IMR-90 (cell line): ENCODE measurements at regions not wholly inside any gene's neighbourhood (a gene's known extent, or its start where the extent isn't known, plus 50 kb on each side); places are given as distances from the start of the nearest gene placed in this dataset.

Experiments used
- BHLHE40 ChIP-seq: fragments of 150-350 bp; IDR thresholded peaks from 2 replicates; pipeline ENCODE4 v1.6.1; 2016; ENCODE audit warnings: mild to moderate bottlenecking, low read depth, low read length
- CEBPB ChIP-seq: IDR thresholded peaks from 2 replicates; pipeline ENCODE4 v1.6.1; 2012; ENCODE audit warnings: low read depth, low read length, improper control_type of control experiment
- FOS ChIP-seq: fragments of 150-350 bp; IDR thresholded peaks from 2 replicates; pipeline ENCODE4 v1.6.1; 2016; ENCODE audit warnings: low read depth, low read length
- MAFK ChIP-seq: IDR thresholded peaks from 2 replicates; pipeline ENCODE4 v1.6.1; 2012; ENCODE audit warnings: low read depth, low read length, improper control_type of control experiment
- POLR2A ChIP-seq: IDR thresholded peaks from 2 replicates; pipeline ENCODE4 v1.6.1; 2012; ENCODE audit warnings: mild to moderate bottlenecking, low read depth, low read length
- RCOR1 ChIP-seq: IDR thresholded peaks from 2 replicates; pipeline ENCODE4 v1.6.1; 2012; ENCODE audit warnings: mild to moderate bottlenecking, low read length, improper control_type of control experiment; ENCODE audit not compliant: insufficient replicate concordance
- TF ChIP-seq, protein P1 (sequence below): conservative IDR thresholded peaks from 2 replicates; pipeline ENCODE4 v1.5.1; 2012; ENCODE audit warnings: mild to moderate bottlenecking, low read depth, low read length, improper control_type of control experiment
- TF ChIP-seq, protein P2 (sequence below): fragments of 150-350 bp; IDR thresholded peaks from 2 replicates; pipeline ENCODE4 v1.6.1; 2017; ENCODE audit warnings: mild to moderate bottlenecking, antibody characterized with exemption, low read length, low read depth

DNA sequence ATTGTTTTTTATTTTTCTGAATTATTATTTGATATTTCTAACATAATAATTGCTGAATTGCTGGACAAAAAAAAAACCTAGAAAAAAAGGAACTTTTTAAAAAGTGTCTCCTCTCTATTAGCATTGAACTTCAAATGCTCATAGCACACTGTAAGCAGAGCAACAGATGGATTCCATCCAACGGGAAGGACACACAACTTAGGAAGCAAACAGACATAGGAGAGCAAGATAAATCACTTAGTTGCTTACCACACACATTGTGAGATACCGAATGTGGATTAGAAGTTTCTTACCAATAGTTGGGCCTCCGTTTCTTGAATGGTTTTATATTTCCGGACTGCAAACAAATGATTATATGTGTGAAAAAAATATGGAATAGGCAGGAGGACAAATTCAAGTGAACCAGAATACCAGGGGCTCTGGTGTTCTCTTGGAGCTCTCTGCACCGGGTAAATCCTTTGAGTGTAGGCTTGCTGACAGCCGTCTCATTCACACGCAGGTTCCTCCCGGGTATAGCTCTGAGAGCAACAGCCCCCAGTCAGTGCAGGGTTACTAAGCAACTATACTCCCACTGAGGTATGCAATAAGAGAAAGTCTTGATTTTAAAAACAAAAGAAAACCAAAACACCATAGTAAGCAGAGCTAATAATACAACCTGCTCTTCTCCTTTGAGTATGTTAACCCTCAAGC is 217.6 kb downstream of the TMEM167A start:
- TF ChIP-seq, protein P1, sequence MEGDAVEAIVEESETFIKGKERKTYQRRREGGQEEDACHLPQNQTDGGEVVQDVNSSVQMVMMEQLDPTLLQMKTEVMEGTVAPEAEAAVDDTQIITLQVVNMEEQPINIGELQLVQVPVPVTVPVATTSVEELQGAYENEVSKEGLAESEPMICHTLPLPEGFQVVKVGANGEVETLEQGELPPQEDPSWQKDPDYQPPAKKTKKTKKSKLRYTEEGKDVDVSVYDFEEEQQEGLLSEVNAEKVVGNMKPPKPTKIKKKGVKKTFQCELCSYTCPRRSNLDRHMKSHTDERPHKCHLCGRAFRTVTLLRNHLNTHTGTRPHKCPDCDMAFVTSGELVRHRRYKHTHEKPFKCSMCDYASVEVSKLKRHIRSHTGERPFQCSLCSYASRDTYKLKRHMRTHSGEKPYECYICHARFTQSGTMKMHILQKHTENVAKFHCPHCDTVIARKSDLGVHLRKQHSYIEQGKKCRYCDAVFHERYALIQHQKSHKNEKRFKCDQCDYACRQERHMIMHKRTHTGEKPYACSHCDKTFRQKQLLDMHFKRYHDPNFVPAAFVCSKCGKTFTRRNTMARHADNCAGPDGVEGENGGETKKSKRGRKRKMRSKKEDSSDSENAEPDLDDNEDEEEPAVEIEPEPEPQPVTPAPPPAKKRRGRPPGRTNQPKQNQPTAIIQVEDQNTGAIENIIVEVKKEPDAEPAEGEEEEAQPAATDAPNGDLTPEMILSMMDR = no peak
- TF ChIP-seq RCOR1 (no peak), POLR2A (no peak), FOS (no peak), MAFK (no peak), BHLHE40 (no peak), CEBPB (no peak)
- TF ChIP-seq, protein P2, sequence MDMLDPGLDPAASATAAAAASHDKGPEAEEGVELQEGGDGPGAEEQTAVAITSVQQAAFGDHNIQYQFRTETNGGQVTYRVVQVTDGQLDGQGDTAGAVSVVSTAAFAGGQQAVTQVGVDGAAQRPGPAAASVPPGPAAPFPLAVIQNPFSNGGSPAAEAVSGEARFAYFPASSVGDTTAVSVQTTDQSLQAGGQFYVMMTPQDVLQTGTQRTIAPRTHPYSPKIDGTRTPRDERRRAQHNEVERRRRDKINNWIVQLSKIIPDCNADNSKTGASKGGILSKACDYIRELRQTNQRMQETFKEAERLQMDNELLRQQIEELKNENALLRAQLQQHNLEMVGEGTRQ = no peak
